Hepatocyte (in vitro differentiated cells): ENCODE measurements at regions not wholly inside any gene's neighbourhood (a gene's known extent, or its start where the extent isn't known, plus 50 kb on each side); places are given as distances from the start of the nearest gene placed in this dataset.

Source experiments
- EZH2 ChIP-seq: fragments of 200-600 bp; sonication (generic); IDR thresholded peaks from 2 replicates; pipeline ENCODE4 v1.6.1; 2016; ENCODE audit warnings: antibody characterized with exemption, mild to moderate bottlenecking, borderline replicate concordance
- EZH2phosphoT487 ChIP-seq: fragments of 200-600 bp; sonication (generic); IDR thresholded peaks from one replicate; pipeline ENCODE4 v1.6.1; 2018; ENCODE audit warnings: antibody characterized with exemption, mild to moderate bottlenecking, low read depth, moderate library complexity; ENCODE audit not compliant: unreplicated experiment, severe bottlenecking
- TF ChIP-seq, protein P1 (sequence below): fragments of 200-600 bp; sonication (generic); IDR thresholded peaks from 2 replicates; pipeline ENCODE4 v1.5.1; 2016; ENCODE audit warnings: antibody characterized with exemption, mild to moderate bottlenecking; ENCODE audit not compliant: poor library complexity

DNA sequence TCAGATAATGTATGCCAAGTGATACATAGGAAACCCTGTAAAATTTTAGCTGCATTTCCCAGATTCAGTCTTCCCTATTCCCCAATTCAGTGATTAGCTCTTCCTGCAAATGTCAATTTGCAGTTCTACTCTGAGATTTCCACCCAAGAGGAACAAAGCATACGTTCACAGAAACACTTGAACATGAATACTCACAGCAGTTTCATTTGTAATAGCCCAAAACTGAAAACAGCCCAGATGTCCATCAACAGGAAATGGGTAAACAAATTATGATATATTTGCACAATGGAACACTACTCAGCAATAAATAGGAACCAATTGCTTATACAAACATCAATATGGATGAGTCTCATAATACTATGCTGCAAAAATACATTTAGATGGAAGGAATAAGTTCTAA is 194.2 kb downstream of the GXYLT1 start:
- TF ChIP-seq, protein P1, sequence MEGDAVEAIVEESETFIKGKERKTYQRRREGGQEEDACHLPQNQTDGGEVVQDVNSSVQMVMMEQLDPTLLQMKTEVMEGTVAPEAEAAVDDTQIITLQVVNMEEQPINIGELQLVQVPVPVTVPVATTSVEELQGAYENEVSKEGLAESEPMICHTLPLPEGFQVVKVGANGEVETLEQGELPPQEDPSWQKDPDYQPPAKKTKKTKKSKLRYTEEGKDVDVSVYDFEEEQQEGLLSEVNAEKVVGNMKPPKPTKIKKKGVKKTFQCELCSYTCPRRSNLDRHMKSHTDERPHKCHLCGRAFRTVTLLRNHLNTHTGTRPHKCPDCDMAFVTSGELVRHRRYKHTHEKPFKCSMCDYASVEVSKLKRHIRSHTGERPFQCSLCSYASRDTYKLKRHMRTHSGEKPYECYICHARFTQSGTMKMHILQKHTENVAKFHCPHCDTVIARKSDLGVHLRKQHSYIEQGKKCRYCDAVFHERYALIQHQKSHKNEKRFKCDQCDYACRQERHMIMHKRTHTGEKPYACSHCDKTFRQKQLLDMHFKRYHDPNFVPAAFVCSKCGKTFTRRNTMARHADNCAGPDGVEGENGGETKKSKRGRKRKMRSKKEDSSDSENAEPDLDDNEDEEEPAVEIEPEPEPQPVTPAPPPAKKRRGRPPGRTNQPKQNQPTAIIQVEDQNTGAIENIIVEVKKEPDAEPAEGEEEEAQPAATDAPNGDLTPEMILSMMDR: no peak
- TF ChIP-seq EZH2phosphoT487: no peak
- TF ChIP-seq EZH2: no peak
